HG02759 (cell line): ENCODE measurements at regions not wholly inside any gene's neighbourhood (a gene's known extent, or its start where the extent isn't known, plus 50 kb on each side); places are given as distances from the start of the nearest gene placed in this dataset.

Experiments
- ATAC-seq: cut with Tn5 transposase; IDR thresholded peaks from one replicate; pipeline ENCODE4 v1.9.1; 2021; ENCODE audit warnings: mild to moderate bottlenecking, moderate library complexity; ENCODE audit not compliant: unreplicated experiment

DNA sequence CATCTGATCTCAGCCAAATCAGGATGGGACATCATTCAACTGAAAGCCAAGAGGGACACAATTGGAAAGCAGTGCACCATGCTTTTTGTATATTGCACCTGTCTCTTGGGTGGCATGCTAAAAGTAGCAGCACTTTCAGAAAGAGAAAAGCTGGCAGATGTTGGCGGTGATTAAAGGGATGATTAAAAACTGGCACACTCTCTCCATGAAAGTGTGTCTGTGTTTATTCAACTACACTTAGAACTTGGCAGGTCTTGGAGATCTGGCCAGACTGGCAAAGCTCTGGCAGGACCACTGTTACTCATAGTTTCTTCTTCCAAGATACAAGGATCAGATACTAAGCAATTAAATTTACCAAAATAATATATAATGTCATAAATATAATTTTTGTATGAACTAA is 112.9 kb upstream of the ELAVL2 start:
- ATAC-seq, result no peak

DNA sequence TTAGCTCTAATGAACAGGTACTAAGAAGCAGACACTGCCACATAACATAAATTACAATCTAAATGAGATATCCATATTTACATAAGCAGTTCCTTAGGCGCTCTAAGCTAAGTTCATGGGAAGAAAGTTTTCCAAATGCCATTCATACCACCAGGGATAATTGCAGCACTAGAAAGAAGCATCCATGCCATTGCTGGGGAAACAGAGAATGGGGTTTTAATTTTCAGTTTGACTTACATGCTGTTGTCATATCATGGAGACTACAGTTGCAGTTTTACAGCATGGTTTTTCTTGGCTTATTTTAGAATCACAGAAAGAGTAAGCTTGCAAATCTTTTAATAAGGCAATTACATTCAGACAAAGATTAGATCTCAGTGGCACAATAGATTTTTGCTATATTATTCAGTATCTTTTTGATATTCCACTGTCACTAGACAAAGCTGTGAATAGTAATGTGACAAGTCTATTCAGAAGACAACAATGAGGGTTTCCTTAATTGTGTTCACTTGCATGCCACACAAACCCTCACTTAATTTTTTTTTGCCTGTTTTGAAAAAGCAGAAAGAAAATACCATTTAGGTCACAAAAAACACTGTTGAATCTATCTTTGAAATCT is 108.4 kb upstream of the ELAVL2 start:
- no peak for ATAC-seq

DNA sequence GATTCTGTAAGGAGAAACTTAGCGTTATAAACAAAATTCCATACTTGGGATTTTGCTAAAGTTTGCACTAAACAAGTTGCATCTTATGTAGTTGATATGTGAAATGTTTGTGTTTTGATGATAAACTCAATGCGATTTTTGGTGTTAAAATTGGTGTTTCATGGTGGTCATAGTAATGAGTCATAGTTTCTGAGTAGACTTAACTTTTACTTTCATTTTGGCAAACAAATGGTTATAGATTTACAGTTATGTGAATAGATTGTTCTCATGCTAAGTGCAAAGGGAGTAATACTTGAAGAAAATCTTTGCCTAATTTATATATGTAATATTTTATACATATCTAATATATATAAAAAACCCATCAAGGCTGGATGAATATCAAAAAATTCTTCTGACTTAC is 107.3 kb upstream of the ELAVL2 start:
- no peak for ATAC-seq

DNA sequence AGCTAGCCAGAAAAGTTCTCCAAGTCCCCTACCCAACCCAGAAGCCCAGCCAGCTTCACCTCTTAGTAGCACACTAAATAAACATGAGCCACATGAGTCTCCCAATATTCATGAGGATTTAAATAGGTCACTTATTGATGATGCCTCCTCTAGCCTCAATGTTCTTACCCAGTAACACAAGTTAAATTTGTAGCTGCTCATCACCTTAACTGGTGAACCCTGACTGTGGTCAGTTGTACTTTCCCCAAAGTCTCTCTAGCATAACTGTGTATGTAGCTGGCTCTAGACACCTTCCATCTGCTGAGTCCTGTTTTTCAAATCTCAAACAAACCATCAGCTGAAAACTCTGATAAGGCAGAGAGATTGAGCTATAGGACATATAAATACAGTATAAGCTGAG is 100.3 kb upstream of the ELAVL2 start:
- ATAC-seq, result peak; percentile 98

DNA sequence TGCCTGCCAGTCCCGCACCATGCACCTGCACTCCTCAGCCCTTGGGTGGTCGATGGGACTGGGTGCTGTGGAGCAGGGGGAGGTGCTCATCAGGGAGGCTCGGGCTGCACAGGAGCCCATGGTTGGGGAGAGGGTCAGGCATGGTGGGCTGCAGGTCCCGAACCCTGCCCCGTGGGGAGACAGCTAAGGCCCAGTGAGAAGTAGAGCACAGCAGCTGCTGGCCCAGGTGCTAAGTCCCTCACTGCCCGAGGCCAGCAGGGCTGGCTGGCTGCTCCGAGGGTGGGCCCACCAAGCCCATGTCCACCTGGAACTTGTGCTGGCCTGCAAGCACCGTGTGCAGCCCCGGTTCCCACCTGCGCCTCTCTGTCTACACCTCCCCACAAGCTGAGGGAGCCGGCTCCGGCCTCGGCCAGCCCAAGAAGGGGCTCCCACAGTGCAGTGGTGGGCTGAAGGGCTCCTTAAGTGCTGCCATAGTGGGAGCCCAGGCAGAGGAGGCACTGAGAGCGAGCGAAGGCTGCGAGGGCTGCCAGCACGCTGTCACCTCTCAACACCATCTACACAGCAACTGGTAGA is 88.5 kb upstream of the ELAVL2 start:
- no peak for ATAC-seq

DNA sequence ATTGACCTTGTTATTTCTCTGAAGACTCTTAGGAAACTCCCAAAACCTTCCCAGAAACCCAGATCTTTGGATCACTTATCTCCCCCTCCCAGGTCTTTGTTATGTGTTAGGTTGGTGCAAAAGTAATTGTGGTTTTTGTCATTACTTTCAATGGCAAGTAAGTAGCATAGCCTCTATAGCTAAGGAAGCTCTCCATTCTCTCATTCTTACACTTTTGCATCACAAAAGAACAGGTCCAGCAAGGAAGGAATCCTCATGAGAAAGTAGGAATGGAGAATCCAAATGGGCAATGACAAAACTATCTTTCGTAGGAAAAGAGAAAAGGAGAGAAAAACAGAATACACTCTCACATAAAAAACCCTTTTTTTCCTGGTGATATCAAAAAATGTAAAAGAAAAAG is 81.3 kb upstream of the ELAVL2 start:
- ATAC-seq, result no peak

DNA sequence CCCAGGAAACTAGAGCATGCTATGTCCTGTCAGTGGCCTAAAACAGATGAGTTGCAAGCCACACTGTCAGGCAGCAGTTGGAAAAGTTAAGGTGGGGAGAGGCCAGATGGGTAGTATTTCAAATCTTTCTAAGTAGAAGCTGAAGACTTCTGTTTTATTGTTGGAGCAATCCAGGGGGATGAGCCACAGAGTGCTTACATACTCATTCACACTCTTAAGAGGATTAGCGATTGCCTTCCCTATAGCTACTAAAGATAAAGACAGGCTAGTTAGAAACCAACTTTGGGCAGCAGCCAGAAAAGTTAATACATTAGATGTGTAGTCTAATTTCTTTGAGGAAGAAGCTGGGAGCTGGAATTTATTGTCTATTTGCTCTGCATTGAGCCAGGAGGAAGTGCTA is 61.7 kb upstream of the ELAVL2 start:
- no peak for ATAC-seq
